Stimulated activated CD8-positive, alpha-beta memory T cell treated with anti-CD3 and anti-CD28 coated beads, Interleukin-4, amount 100 ng/mL, for 24 hours (primary cell): ENCODE measurements at regions not wholly inside any gene's neighbourhood (a gene's known extent, or its start where the extent isn't known, plus 50 kb on each side); places are given as distances from the start of the nearest gene placed in this dataset.
"Not testable (repeated sequence)": the region's sequence is repeated elsewhere in the genome, so short reads cannot be mapped to it uniquely, and the experiment has no call there.

Experiments used
- DNase-seq: peaks from one replicate; pipeline ENCODE4 v3.0.0-alpha.2; 2020; ENCODE audit warnings: low read depth

GRCh38 chr13:44812818-44813217 is 176.5 kb downstream of the NUFIP1 start:
- no peak for DNase-seq

GRCh38 chr13:44810061-44810840 is 179.0 kb downstream of the NUFIP1 start:
- no peak for DNase-seq

GRCh38 chr13:44809190-44809589 is 180.1 kb downstream of the NUFIP1 start:
- no peak for DNase-seq

GRCh38 chr13:44808185-44808584 is 181.1 kb downstream of the NUFIP1 start:
- DNase-seq: no peak

GRCh38 chr13:44807449-44808034 is 181.7 kb downstream of the NUFIP1 start:
- no peak for DNase-seq

- DNase-seq: no peak
Measured at GRCh38 chr13:44806826-44807225, 182.4 kb downstream of the NUFIP1 start.

- no peak for DNase-seq
Measured at GRCh38 chr13:44805585-44805984, 183.7 kb downstream of the NUFIP1 start.

- no peak for DNase-seq
Measured at GRCh38 chr13:44803390-44803789, 185.9 kb downstream of the NUFIP1 start.

- DNase-seq: no peak
Measured at GRCh38 chr13:44802491-44802890, 186.8 kb downstream of the NUFIP1 start.

GRCh38 chr13:44801990-44802389 is 187.3 kb downstream of the NUFIP1 start:
- DNase-seq: no peak

GRCh38 chr13:44800626-44801025 is 188.6 kb downstream of the NUFIP1 start:
- no peak for DNase-seq

GRCh38 chr13:44797685-44798084 is 191.6 kb downstream of the NUFIP1 start:
- no peak for DNase-seq

GRCh38 chr13:44796597-44797490 is 192.4 kb downstream of the NUFIP1 start:
- no peak for DNase-seq

GRCh38 chr13:44796039-44796438 is 193.2 kb downstream of the NUFIP1 start:
- DNase-seq: not testable (repeated sequence)

- DNase-seq: no peak
Measured at GRCh38 chr13:44795176-44795575, 194.1 kb downstream of the NUFIP1 start.

GRCh38 chr13:44792096-44792495 is 197.2 kb downstream of the NUFIP1 start:
- no peak for DNase-seq

GRCh38 chr13:44790289-44790688 is 199.0 kb downstream of the NUFIP1 start:
- DNase-seq: no peak

GRCh38 chr13:44787617-44788016 is 201.7 kb downstream of the NUFIP1 start:
- no peak for DNase-seq

GRCh38 chr13:44786756-44787155 is 202.5 kb downstream of the NUFIP1 start:
- no peak for DNase-seq

- no peak for DNase-seq
Measured at GRCh38 chr13:44785401-44785800, 203.9 kb downstream of the NUFIP1 start.

GRCh38 chr13:44784708-44785080 is 204.6 kb downstream of the NUFIP1 start:
- DNase-seq: no peak

GRCh38 chr13:44783994-44784707 is 205.1 kb downstream of the NUFIP1 start:
- DNase-seq: no peak
